RWPE2 (cell line): ENCODE measurements at regions not wholly inside any gene's neighbourhood (a gene's known extent, or its start where the extent isn't known, plus 50 kb on each side); places are given as distances from the start of the nearest gene placed in this dataset.
A peak's percentile ranks its signal among the peaks of the same experiment; 100 is the strongest.

Experiments
- ATAC-seq: fragments of 200-7000 bp; cut with Tn5 transposase; 3 replicates; pipeline ENCODE4 v1.9.1; 2021; ENCODE audit warnings: low read depth
- DNase-seq: peaks from one replicate; pipeline ENCODE4 v3.0.0-alpha.2; 2020; ENCODE audit warnings: low spot score
- H3K27ac ChIP-seq: fragments of 450-650 bp; 2 replicates; pipeline ENCODE4 v1.5.1; 2017; ENCODE audit warnings: mild to moderate bottlenecking; ENCODE audit not compliant: poor library complexity, severe bottlenecking
- H3K27me3 ChIP-seq: fragments of 250-450 bp; sonication (Bioruptor Pico); 2 replicates; pipeline ENCODE4 v1.5.1; 2021; ENCODE audit warnings: mild to moderate bottlenecking, moderate library complexity; ENCODE audit not compliant: insufficient read depth, poor library complexity, severe bottlenecking
- H3K36me3 ChIP-seq: fragments of 250-450 bp; sonication (Bioruptor Pico); 2 replicates; pipeline ENCODE4 v1.5.1; 2020; ENCODE audit warnings: low read depth, mild to moderate bottlenecking, moderate library complexity
- H3K4me1 ChIP-seq: fragments of 250-450 bp; sonication (Bioruptor Pico); 2 replicates; pipeline ENCODE4 v1.5.1; 2021; ENCODE audit warnings: mild to moderate bottlenecking, moderate library complexity; ENCODE audit not compliant: insufficient read depth, poor library complexity, severe bottlenecking
- H3K4me3 ChIP-seq: fragments of 250-450 bp; sonication (Bioruptor Pico); 2 replicates; pipeline ENCODE4 v1.5.1; 2021; ENCODE audit warnings: mild to moderate bottlenecking, moderate library complexity; ENCODE audit not compliant: severe bottlenecking
- H3K9me3 ChIP-seq: fragments of 250-450 bp; sonication (Bioruptor Pico); 2 replicates; pipeline ENCODE4 v1.5.1; 2021; ENCODE audit warnings: mild to moderate bottlenecking, moderate library complexity; ENCODE audit not compliant: severe bottlenecking
- TF ChIP-seq, protein P1 (sequence below): fragments of 450-650 bp; IDR thresholded peaks from one replicate; pipeline ENCODE4 v1.5.1; 2017; ENCODE audit warnings: mild to moderate bottlenecking, moderate library complexity; ENCODE audit not compliant: poor library complexity, severe bottlenecking

DNA sequence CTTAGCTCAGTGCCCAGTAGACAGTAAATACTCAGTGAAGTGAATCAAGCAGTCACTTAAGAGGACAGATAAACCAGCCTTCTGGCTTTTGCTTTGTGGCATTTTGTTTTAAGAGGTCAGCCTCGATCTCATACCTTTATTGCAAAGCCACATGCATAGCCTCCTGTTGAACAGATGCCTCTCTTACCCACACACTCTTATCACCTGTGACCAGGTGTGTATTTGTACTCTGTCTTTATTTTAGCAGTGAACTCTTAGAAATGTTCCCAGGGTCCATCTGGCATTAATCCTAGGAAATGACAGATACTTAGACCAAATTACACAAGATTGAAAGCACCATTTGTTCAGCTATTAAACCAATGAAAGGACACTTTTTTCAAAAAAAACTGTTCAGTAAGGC lies 1426.5 kb downstream of the CDH11 start:
- Histone ChIP-seq H3K27me3 (no peaks in the 10 kb centered on the region), H3K36me3 (no peaks in the 10 kb centered on the region), H3K9me3 (no peaks in the 10 kb centered on the region), H3K4me1 (no peaks in the 10 kb centered on the region), H3K4me3 (no peak overlapping the region), H3K27ac (no peak overlapping the region)
- TF ChIP-seq, protein P1, sequence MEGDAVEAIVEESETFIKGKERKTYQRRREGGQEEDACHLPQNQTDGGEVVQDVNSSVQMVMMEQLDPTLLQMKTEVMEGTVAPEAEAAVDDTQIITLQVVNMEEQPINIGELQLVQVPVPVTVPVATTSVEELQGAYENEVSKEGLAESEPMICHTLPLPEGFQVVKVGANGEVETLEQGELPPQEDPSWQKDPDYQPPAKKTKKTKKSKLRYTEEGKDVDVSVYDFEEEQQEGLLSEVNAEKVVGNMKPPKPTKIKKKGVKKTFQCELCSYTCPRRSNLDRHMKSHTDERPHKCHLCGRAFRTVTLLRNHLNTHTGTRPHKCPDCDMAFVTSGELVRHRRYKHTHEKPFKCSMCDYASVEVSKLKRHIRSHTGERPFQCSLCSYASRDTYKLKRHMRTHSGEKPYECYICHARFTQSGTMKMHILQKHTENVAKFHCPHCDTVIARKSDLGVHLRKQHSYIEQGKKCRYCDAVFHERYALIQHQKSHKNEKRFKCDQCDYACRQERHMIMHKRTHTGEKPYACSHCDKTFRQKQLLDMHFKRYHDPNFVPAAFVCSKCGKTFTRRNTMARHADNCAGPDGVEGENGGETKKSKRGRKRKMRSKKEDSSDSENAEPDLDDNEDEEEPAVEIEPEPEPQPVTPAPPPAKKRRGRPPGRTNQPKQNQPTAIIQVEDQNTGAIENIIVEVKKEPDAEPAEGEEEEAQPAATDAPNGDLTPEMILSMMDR: no peak
- no peak for DNase-seq
- ATAC-seq: no peak

DNA sequence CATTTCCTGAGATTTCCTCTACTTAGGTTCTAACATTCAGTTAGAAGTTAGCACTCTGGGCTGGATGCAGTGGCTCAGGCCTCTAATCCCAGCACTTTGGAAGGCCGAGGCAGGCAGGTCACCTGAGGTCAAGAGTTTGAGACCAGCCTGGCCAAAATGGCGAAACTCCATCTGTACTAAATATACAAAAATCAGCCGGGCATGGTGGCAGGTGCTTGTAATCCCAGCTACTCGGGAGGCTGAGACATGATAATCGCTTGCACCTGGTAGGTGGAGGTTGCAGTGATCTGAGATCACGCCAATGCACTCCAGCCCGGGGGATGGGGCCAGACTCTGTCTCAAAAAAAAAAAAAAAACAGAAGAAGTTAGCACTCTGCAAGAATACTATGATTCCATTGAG lies 1430.9 kb downstream of the CDH11 start:
- no peak overlapping the region for H3K27ac ChIP-seq
- TF ChIP-seq, protein P1: no peak
- H3K36me3 ChIP-seq: no peaks in the 10 kb centered on the region
- H3K4me3 ChIP-seq: no peak overlapping the region
- DNase-seq: no peak
- no peaks in the 10 kb centered on the region for H3K9me3 ChIP-seq
- no peak for ATAC-seq
- no peaks in the 10 kb centered on the region for H3K27me3 ChIP-seq
- H3K4me1 ChIP-seq: no peaks in the 10 kb centered on the region

DNA sequence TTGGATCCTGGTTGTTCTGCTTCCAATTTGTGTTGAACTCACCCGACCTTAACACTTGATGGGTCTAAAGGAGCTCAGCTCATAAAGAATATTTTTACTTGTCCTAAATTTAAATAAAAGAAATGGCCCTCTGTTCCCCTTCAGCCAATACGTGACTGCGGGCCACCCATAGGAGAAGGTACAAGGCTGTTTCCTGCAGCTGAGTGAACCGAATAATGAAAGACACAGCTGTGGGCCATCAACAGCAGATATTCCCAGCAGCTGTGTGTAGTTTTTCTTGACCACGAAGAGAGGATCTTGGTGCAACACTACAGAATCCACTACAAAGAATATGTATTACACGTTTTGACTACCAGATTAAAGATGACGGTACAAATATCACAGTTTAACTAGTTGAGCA lies 1431.6 kb downstream of the CDH11 start:
- H3K36me3 ChIP-seq: no peaks in the 10 kb centered on the region

DNA sequence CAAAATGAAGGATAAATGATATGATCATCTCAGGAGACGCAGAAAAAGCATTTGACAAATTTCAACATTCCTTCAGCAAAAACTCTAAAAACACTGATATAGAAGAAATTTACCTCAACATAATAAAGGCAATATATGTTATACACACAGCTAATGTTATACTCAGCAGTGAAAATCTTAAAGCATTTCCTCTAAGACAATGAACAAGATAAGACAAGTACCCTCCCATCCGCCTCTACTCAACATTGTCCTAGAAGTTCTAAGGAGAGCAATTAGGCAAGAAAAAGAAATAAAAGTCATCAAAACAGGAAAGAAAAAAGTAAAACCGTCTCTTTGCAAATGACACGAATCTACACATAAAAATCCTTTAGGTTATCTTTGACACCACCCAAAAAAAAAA lies 1432.8 kb downstream of the CDH11 start:
- no peak overlapping the region for H3K4me3 ChIP-seq
- TF ChIP-seq, protein P1: no peak
- H3K36me3 ChIP-seq: no peaks in the 10 kb centered on the region
- DNase-seq: no peak
- no peaks in the 10 kb centered on the region for H3K9me3 ChIP-seq
- ATAC-seq: peak; percentile 61; the same call in 2 of the 3 replicates
- H3K27me3 ChIP-seq: no peaks in the 10 kb centered on the region
- H3K27ac ChIP-seq: no peak overlapping the region
- H3K4me1 ChIP-seq: no peaks in the 10 kb centered on the region

More for the DNA sequence above, 1431.6 kb downstream of the CDH11 start:
- H3K27me3 ChIP-seq: no peaks in the 10 kb centered on the region
- H3K4me3 ChIP-seq: no peak overlapping the region
- ATAC-seq: no peak
- TF ChIP-seq, protein P1: no peak
- H3K27ac ChIP-seq: no peak overlapping the region
- DNase-seq: no peak
- no peaks in the 10 kb centered on the region for H3K9me3 ChIP-seq
- H3K4me1 ChIP-seq: no peaks in the 10 kb centered on the region

DNA sequence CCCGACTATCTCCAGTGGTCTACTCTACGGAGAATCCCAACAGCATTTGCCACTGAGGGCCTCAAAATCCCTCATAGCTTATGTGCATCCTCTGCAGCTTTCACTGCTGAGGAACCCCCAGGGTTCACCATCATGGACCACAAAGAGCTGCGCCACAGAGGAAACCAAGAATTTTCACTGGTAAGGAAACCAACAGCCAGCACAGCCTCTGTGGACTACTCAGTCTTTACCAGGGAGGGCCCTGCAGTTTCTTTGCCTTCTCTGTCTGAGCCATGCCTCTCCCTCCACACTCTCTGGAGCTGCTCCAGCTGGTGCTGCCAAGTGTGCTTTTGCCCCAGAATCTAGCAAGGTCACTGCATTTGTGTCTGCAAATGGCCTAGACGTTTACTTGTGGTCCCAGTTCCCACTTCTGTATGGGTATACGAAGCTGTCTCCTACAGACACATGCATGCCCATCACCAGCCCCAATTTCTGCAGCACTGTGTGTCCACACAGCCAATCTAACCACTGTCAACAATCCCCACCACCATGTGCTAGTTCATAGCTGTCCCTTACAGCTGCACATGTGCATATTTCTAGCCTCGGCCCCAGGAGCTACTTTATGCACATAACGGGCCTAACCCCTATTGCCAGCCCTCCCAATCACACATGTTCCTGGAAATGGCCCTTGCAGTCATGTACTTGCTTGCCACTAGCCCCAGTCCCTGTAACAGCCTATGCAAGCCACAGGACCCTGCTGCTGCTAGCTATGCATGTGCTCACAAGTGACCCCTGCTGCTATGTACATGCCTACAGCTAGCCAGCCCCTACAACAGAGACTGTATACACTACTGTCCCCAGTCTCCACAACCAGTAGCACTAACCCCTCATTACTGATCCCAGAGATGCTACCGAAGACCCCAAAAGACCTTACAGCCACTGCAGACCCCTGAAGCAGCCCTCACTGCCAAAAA lies 1437.4 kb downstream of the CDH11 start:
- no peak; the same call in 2 of the 3 replicates for ATAC-seq
- no peaks in the 10 kb centered on the region for H3K4me1 ChIP-seq
- no peaks in the 10 kb centered on the region for H3K27me3 ChIP-seq
- no peak overlapping the region for H3K27ac ChIP-seq
- DNase-seq: no peak
- no peaks in the 10 kb centered on the region for H3K9me3 ChIP-seq
- TF ChIP-seq, protein P1: no peak
- no peaks in the 10 kb centered on the region for H3K36me3 ChIP-seq
- no peak overlapping the region for H3K4me3 ChIP-seq
